Spleen (tissue), 11 donors: ENCODE measurements at regions not wholly inside any gene's neighbourhood (a gene's known extent, or its start where the extent isn't known, plus 50 kb on each side); places are given as distances from the start of the nearest gene placed in this dataset.

Experiments
- DNase-seq: peaks from one replicate; pipeline ENCODE4 v3.0.0-alpha.2; 2020
- H3K27ac ChIP-seq, 8 donors: fragments of 200-600 bp; sonication (generic) in 7 of 8; 1 replicate in 4 of 8; 2 replicates in 4 of 8; pipeline versions ENCODE4 v1.5.0 to v1.8.0; 2016 to 2021; ENCODE audit warnings: inconsistent platforms in 4 of 8, mild to moderate bottlenecking in 4 of 8, moderate library complexity in 1 of 8
- H3K27me3 ChIP-seq, 7 donors: fragments of 200-600 bp; sonication (generic) in 6 of 7; replicated peaks in 1 of 7; 1 replicate in 4 of 7; 2 replicates in 3 of 7; pipeline versions ENCODE4 v1.5.0 to v1.8.0; 2016 to 2021; ENCODE audit warnings: inconsistent platforms in 3 of 7, mild to moderate bottlenecking in 1 of 7
- H3K36me3 ChIP-seq, 6 donors: fragments of 200-600 bp; sonication (generic) in 5 of 6; 1 replicate in 4 of 6; 2 replicates in 2 of 6; pipeline versions ENCODE4 v1.5.0 to v1.8.0; 2016 to 2021; ENCODE audit warnings: inconsistent platforms in 2 of 6
- H3K4me1 ChIP-seq, 6 donors: fragments of 200-600 bp; sonication (generic) in 5 of 6; 1 replicate in 3 of 6; 2 replicates in 3 of 6; pipeline versions ENCODE4 v1.5.0 to v1.8.0; 2016 to 2021; ENCODE audit warnings: inconsistent platforms in 3 of 6
- H3K4me3 ChIP-seq, 8 donors: fragments of 200-600 bp; sonication (generic) in 7 of 8; 1 replicate in 4 of 8; 2 replicates in 4 of 8; pipeline versions ENCODE4 v1.5.0 to v1.8.0; 2016 to 2021; ENCODE audit warnings: inconsistent platforms in 4 of 8, mild to moderate bottlenecking in 4 of 8, moderate library complexity in 2 of 8
- H3K9me3 ChIP-seq, 8 donors: fragments of 200-600 bp; sonication (generic) in 7 of 8; 1 replicate in 4 of 8; 2 replicates in 4 of 8; pipeline versions ENCODE4 v1.5.0 to v1.8.0; 2016 to 2021; ENCODE audit warnings: inconsistent platforms in 4 of 8
- POLR2A ChIP-seq, 3 donors: fragments of 450-650 bp; IDR thresholded peaks; one replicate each; pipeline ENCODE4 v1.5.1; 2017; ENCODE audit warnings: antibody characterized with exemption in 3 of 3, mild to moderate bottlenecking in 1 of 3
- POLR2AphosphoS5 ChIP-seq, 3 donors: sonication (generic); formaldehyde crosslinking; IDR thresholded peaks; one replicate each; pipeline ENCODE4 v1.5.1; 2017; ENCODE audit warnings: antibody characterized with exemption in 3 of 3
- WGBS, 5 donors: extraction: QIAGEN DNeasy Blood & Tissue Kit in 3 of 5; methylation state at CpG; one replicate each; pipeline versions ENCODE4 v1.1.5 to v1.1.7; 2013 to 2018; 5-methylcytosine and 5-hydroxymethylcytosine counted together
- intact Hi-C: fragments of 100-400 bp; cut with DNase I; formaldehyde crosslinking; loops from one replicate; pipeline ENCODE4 v1.15.0; 2023; ENCODE audit warnings: low total_unique reads
- TF ChIP-seq, protein P1 (sequence below), 11 experiments: fragments of 200-600 bp in 7 of 11; fragments of 450-650 bp in 4 of 11; sonication (generic) in 4 of 11; IDR thresholded peaks in 8 of 11; conservative IDR thresholded peaks in 3 of 11; 1 replicate in 7 of 11; 2 replicates in 4 of 11; pipeline versions ENCODE4 v1.4.0 to v1.8.0; 2016 to 2021; ENCODE audit warnings: antibody characterized with exemption in 11 of 11, inconsistent platforms in 4 of 11, mild to moderate bottlenecking in 1 of 11
- donor health status: healthy with polysubstance abuse.
- donor health status: DM: no; HTN: no; CAD: no; lungs with moderate emphysema.
- donor health status: DM: no; HTN: no; CAD: no.
- donor health status: Bipolar disorder and iron deficiency.
- donor health status: healthy.
- donor health status: DM: no; HTN: no; CAD: no.
- donor health status: DM: yes; HTN: yes; CAD: no.

DNA sequence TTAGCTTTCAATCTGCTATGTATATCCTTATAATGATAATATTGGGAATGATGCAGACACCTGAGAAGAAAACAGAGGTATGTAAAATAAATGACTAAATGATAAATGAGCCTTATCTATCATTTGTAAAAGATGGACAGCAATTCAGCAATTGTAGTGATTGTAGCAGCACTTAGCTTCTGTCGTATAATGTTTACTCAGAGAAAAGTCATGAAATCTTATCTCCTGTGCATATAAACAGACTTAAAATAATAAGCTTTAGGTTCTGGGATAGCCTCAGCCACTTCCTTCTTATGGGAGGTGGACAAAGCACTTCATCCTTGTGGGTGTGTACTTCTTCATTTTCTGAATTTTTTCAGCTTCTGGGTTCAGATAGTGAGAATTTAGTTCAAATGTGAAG lies 324.8 kb upstream of the MAP3K7 start:
- H3K36me3 ChIP-seq, result no peaks in the 10 kb centered on the region
- H3K4me3 ChIP-seq, result no peak overlapping the region
- WGBS, 5 donors, result 0 to 97% (median 41%) methylated on average over 1 of the region's 1 CpG
- TF ChIP-seq POLR2A (IDR thresholded peaks at IDR 0.05) (no peak), POLR2AphosphoS5 (IDR thresholded peaks at IDR 0.05) (no peak)
- TF ChIP-seq, protein P1, sequence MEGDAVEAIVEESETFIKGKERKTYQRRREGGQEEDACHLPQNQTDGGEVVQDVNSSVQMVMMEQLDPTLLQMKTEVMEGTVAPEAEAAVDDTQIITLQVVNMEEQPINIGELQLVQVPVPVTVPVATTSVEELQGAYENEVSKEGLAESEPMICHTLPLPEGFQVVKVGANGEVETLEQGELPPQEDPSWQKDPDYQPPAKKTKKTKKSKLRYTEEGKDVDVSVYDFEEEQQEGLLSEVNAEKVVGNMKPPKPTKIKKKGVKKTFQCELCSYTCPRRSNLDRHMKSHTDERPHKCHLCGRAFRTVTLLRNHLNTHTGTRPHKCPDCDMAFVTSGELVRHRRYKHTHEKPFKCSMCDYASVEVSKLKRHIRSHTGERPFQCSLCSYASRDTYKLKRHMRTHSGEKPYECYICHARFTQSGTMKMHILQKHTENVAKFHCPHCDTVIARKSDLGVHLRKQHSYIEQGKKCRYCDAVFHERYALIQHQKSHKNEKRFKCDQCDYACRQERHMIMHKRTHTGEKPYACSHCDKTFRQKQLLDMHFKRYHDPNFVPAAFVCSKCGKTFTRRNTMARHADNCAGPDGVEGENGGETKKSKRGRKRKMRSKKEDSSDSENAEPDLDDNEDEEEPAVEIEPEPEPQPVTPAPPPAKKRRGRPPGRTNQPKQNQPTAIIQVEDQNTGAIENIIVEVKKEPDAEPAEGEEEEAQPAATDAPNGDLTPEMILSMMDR (IDR thresholded peaks at IDR 0.05 in 8 of 11, conservative IDR thresholded peaks at IDR 0.05 in 3 of 11), result no peak
- peaks cover 0 to 16% (median 8%) of the 10 kb centered on the region in 8 donors for H3K9me3 ChIP-seq
- no peak for DNase-seq
- no peak overlapping the region for H3K27ac ChIP-seq
- intact Hi-C loops, result no loop called here
- H3K4me1 ChIP-seq, result no peaks in the 10 kb centered on the region
- no peaks in the 10 kb centered on the region for H3K27me3 ChIP-seq

DNA sequence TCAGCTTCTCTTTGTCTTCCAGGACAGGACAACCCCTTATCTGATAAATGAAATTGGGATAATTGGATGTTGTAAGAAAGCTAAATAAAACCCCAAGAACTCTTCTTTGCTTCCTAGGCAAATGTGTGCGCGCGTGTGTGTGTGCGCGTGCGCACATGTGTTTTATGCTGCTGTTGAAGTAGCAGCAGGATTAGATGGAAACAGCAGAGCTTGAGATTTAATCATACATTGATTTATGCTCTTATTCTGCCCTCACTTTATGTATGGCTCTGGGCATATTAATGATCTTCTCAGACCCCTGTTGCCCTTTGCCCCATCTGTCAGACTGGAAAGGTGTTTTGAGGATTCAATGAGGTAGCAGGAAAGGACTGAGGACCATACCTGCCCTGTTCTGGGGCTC lies 324.0 kb upstream of the MAP3K7 start:
- Histone ChIP-seq H3K36me3 (no peaks in the 10 kb centered on the region), H3K4me3 (no peak overlapping the region), H3K9me3 (peaks cover 0 to 10% (median 7%) of the 10 kb centered on the region in 8 donors), H3K4me1 (no peaks in the 10 kb centered on the region), H3K27me3 (no peaks in the 10 kb centered on the region), H3K27ac (no peak overlapping the region)
- WGBS, 5 donors, result 89 to 99% (median 97%) methylated on average over 6 of the region's 6 CpGs
- intact Hi-C loops, result no loop called here
- TF ChIP-seq, protein P1 (IDR thresholded peaks at IDR 0.05 in 8 of 11, conservative IDR thresholded peaks at IDR 0.05 in 3 of 11), result no peak
- TF ChIP-seq POLR2AphosphoS5 (IDR thresholded peaks at IDR 0.05) (no peak), POLR2A (IDR thresholded peaks at IDR 0.05) (no peak)
- no peak for DNase-seq

DNA sequence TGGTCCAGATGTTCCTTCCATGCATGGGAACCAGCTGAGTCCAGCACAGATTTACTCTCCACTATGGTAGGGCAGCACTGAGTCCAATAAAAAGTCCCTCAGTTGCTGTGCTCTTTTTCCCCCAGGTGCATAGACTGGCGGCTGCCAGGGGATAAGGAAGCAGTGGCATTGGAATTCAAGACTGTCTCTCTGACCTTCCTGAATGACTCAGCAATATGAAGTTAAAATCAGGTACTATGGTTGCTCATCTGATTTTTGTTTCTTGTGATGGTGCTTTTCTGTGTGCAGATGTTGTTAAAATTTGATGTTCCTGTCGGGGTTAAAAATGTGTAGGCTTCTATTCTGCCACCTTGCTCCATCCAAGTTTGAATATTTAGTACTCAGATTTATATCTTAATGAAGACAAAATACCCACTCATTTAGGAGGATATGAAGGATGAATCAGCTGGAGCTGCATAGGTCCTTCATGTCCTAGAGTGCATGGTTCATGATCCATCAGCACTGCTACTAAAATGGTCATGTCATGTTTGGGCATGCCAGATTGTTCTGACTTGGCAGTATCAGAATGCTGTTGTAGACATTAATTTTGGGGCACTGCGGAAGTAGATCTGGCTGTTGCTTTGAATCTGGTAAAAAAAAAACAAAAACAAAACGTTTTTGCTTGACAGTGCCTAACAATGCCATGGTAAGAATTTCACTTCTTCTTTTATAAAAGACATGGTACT lies 321.2 kb upstream of the MAP3K7 start:
- TF ChIP-seq, protein P1 (IDR thresholded peaks at IDR 0.05 in 8 of 11, conservative IDR thresholded peaks at IDR 0.05 in 3 of 11), result no peak
- no peak for TF ChIP-seq POLR2AphosphoS5 (IDR thresholded peaks at IDR 0.05)
- no peak for TF ChIP-seq POLR2A (IDR thresholded peaks at IDR 0.05)
- Histone ChIP-seq H3K36me3 (no peaks in the 10 kb centered on the region), H3K27ac (no peak overlapping the region), H3K4me1 (no peaks in the 10 kb centered on the region), H3K27me3 (no peaks in the 10 kb centered on the region), H3K9me3 (no peaks in the 10 kb centered on the region), H3K4me3 (no peak overlapping the region)
- intact Hi-C loops, result no loop called here
- WGBS, 5 donors, result 72 to 85% (median 79%) methylated on average over 4 of the region's 4 CpGs
- no peak for DNase-seq

DNA sequence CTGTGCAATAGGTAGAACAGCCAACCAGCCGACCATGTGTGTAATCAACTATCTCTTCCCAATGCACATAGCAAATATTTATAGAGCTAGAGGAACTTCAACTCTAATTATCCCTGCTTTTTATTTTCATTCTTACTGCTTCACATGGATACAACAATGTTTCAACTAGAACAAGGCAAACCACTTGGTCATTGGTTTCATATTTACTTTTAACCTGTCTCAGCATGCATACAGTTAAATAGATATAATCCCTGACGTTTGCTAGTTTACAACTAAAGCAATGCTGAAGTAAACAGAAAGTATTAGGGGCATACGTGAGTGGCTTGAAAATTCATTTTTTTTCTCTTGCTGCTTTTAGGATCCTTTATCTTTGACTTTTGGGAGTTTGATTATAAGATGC lies 318.5 kb upstream of the MAP3K7 start:
- no peak overlapping the region for H3K27ac ChIP-seq
- no peak overlapping the region for H3K4me3 ChIP-seq
- H3K4me1 ChIP-seq, result no peaks in the 10 kb centered on the region
- 81 to 86% (median 83%) methylated on average over 3 of the region's 3 CpGs for WGBS, 5 donors
- no peaks in the 10 kb centered on the region for H3K36me3 ChIP-seq
- no peaks in the 10 kb centered on the region for H3K27me3 ChIP-seq
- no peaks in the 10 kb centered on the region for H3K9me3 ChIP-seq
- DNase-seq, result no peak
- no peak for TF ChIP-seq POLR2AphosphoS5 (IDR thresholded peaks at IDR 0.05)
- no peak for TF ChIP-seq POLR2A (IDR thresholded peaks at IDR 0.05)
- TF ChIP-seq, protein P1 (IDR thresholded peaks at IDR 0.05 in 8 of 11, conservative IDR thresholded peaks at IDR 0.05 in 3 of 11), result no peak
- intact Hi-C loops, result no loop called here
